Body of pancreas (tissue), 4 donors: ENCODE measurements at regions not wholly inside any gene's neighbourhood (a gene's known extent, or its start where the extent isn't known, plus 50 kb on each side); places are given as distances from the start of the nearest gene placed in this dataset. TPM values are rescaled to one million over a fixed set of nuclear protein-coding genes. Genes with fewer than 3 reads are reported as not detected.

Source experiments
- ATAC-seq: fragments of 150-250 bp; one replicate; pipeline ENCODE4 v1.9.1; 2016
- DNase-seq, 4 donors: peaks; one replicate each; pipeline ENCODE4 v3.0.0-alpha.2; 2019
- H3K27ac ChIP-seq, 4 donors: fragments of 200-600 bp; sonication (generic); 1 replicate in 3 of 4; 2 replicates in 1 of 4; pipeline versions ENCODE4 v1.5.1 to v1.6.1; 2016 to 2019; ENCODE audit warnings: mild to moderate bottlenecking in 1 of 4, mixed read lengths in 1 of 4, moderate library complexity in 1 of 4
- H3K27me3 ChIP-seq, 2 donors: fragments of 200-600 bp; sonication (generic); one replicate each; pipeline ENCODE4 v1.6.0; 2016; ENCODE audit warnings: mild to moderate bottlenecking in 1 of 2
- H3K36me3 ChIP-seq, 2 donors: fragments of 200-600 bp; sonication (generic); replicated peaks in 1 of 2; 2 replicates each; pipeline ENCODE4 v1.5.1; 2016; ENCODE audit warnings: low read depth in 2 of 2; ENCODE audit not compliant: insufficient read depth in 1 of 2
- H3K4me1 ChIP-seq: fragments of 200-600 bp; sonication (generic); one replicate; pipeline ENCODE4 v1.6.0; 2016
- H3K4me3 ChIP-seq, 2 donors: fragments of 200-600 bp; sonication (generic); 1 replicate in 1 of 2; 2 replicates in 1 of 2; pipeline ENCODE4 v1.5.1; 2016 to 2019
- H3K9me3 ChIP-seq, 3 donors: fragments of 200-600 bp; sonication (generic); 1 replicate in 2 of 3; 2 replicates in 1 of 3; pipeline ENCODE4 v1.5.1; 2016
- CTCF ChIP-seq, 7 experiments: fragments of 450-650 bp in 4 of 7; fragments of 200-600 bp in 3 of 7; sonication (generic) in 3 of 7; IDR thresholded peaks; one replicate each; pipeline ENCODE4 v1.5.1; 2016 to 2019; ENCODE audit warnings: antibody characterized with exemption in 7 of 7
- POLR2A ChIP-seq, 3 donors: fragments of 450-650 bp; IDR thresholded peaks; one replicate each; pipeline ENCODE4 v1.6.1; 2016; ENCODE audit warnings: antibody characterized with exemption in 3 of 3, mild to moderate bottlenecking in 2 of 3
- WGBS, 2 donors: methylation state at CpG; one replicate each; pipeline ENCODE4 v1.1.5; 2017; 5-methylcytosine and 5-hydroxymethylcytosine counted together
- intact Hi-C: fragments of 100-400 bp; cut with DNase I; formaldehyde crosslinking; loops from one replicate; pipeline ENCODE4 v1.15.1; 2023
- small RNA-seq: library from RNA; depleted of rRNA; stranded (forward); fragments of <200 nt; gene quantifications from one replicate; pipeline ENCODE3, GENCODE V24; 2016

GRCh38 chr4:107094332-107094731, 58.2 kb upstream of the DKK2 start:
- Histone ChIP-seq H3K36me3 (no peaks in the 10 kb centered on the region), H3K27me3 (no peaks in the 10 kb centered on the region), H3K4me3 (no peak overlapping the region), H3K27ac (no peak overlapping the region), H3K4me1 (no peaks in the 10 kb centered on the region), H3K9me3 (no peaks in the 10 kb centered on the region)
- DNase-seq (no peak), ATAC-seq (no peak)
- TF ChIP-seq CTCF (IDR thresholded peaks at IDR 0.05) (no peak), POLR2A (IDR thresholded peaks at IDR 0.05) (no peak)
- WGBS, 2 donors, result 85 to 89% methylated on average over 2 of the region's 2 CpGs
- intact Hi-C loops, result no loop called here

Small RNA genes lying in the stretch of these regions (small RNA-seq; reads per million reads assigned to genes)
- not detected for gene RNU6-551P
